ENCODE measurements at regions not wholly inside any gene's neighbourhood (a gene's known extent, or its start where the extent isn't known, plus 50 kb on each side); places are given as distances from the start of the nearest gene placed in this dataset.

DNA sequence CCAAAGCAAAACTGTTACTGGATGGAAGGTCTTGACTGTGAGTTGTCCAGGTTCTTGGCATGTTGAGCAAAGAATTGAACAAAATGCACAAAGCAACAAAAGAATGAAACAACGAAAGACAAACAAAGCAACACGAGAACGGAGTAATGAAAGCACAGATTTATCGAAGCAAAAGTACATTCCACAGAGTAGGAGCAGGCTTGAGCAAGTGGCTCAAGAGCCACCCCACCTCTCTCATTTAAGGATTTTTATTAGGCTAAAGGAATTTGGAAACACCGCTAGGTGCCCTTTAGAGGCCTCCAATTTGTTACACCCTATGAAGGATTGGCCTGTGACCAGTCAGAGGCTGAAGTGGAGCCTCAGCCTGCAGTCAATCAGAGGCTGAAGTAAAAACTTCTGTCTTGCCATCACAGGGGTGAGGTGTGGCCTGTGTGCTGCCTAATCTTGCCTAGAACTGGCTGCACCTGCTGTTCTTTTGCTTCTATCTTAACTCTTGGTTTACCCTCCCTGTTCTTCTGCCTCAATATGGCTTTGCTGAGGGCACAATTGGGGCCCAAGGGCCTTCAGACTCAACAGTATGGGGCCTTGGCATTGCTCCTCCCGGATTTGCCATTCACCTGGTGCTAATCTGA, 59.4 kb upstream of the FTH1 start:
- DNase-seq: no peak

DNA sequence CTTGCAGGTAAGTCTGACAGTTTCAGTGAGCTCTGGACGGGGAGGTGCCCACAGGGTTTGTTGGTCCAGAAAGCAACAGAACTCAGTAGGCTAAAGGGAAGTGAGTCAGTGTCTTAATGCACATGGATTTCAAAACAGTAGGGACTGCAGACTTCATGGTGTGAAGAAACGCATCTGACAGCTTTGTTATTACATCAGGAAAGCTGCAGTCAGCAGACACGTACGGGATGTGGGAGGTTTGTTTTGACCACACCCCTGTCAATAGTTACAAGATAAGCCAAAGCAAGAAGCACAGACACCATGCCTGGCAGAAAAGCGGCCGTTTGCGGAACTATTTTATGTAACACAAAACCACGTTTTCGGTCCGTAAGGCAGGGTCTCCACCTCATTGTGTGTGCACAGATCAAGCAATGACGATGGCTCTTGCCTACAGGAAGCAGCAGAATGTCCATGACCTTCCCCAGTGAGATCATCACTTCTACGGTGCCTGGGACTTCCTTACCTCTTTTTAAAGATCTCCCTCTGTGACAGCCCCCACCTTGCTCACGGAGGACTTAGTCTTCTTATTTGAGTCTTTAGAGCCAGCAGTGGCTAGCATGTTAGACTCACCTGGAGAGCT, 58.2 kb upstream of the FTH1 start:
- peak; percentile 96 for DNase-seq

DNA sequence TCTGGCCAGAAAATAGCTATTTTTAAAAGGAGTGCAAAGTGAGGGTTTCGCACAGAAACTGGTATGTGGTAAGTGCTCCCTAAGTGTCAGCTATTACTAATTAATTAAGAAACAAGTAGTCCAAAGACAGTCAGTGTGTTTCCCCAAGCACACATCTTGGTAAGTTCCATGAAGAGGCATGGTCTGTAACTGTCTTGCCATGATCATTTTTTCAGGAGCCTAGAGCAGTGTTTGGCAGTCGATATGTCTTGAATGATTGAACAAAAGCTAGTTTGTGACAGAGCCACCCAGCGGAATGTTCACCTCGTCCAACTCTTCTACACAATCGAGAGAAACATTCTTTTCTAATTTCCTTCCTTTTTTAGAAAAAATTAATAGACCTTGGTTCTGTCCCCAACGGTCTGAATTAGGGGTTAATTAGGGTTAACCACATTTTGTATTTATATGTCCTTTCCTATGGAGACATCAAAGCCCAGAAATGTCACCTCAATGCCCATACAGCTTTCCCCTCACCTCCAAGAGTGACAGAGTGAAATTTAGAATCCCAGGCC, 57.6 kb upstream of the FTH1 start:
- no peak for DNase-seq

DNA sequence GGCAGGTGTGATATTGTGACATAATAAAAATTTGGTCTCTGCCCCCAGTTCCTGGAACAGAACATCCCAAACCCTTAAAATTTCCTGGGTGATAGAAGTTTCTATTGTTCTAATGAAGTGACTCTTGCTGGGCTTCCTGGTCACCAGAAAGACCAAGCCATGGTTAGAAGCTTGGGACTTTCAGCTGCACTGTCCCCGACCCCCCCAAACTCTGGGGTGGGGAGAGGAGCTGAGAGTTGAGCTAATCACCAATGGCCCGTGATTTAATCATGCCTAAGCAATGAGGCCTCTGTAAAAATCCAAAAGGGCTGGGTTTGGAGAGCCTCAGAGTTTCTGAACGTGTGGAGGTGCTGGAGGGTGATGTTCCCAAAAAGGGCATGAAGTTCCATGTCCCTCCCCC, 54.8 kb upstream of the FTH1 start:
- DNase-seq: no peak

DNA sequence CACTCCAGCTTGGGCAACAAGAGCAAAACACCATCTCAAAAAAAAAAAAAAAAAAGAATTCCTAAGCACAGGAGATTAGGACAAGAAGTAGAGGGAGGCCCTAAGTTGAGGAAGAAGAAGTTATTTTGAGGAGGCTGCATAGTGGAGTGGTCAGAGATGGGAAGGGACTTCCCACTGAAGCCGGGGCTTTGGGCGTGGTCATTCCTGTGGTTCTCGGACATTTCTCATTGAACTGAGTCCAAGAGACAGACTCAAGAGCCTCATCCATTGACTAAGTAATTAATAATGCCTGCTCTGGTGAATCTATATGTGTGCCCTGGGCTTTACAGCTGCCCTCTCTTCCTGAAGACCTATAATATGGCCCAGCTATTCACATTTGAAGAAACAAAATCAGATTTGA, 53.2 kb upstream of the FTH1 start:
- DNase-seq: peak; percentile 54

DNA sequence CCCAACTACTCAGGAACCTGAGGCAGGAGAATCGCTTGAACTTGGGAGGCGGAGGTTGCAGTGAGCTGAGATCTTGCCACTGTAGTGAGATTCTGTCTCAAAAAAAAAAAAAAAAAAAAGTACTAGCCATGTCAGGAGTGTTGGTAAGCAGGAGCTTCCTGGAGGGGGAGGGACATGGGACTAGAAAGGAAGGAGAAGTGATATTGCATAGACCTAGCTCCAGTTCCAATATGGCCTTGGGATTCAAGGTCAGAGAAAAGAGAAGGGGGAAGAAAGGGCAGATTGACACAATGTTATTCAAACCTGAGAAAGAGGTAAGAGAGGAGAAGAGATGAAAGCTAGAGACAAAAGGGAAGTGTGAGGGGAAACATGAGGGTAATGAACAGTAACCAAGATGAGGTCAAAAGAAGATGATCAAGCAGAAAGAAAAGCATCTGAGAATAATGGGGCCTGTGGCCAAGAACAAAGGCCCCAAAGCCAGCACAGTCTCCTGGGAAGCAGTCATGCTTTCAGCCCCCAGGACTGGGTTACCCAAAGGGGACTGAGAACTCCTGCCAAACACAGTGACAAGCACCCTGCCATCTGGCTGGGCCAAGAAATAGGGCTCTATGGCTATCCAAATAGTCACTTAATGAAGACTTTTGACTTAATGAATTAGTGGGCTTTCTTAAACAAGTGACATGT, 51.7 kb upstream of the FTH1 start:
- no peak for DNase-seq

DNA sequence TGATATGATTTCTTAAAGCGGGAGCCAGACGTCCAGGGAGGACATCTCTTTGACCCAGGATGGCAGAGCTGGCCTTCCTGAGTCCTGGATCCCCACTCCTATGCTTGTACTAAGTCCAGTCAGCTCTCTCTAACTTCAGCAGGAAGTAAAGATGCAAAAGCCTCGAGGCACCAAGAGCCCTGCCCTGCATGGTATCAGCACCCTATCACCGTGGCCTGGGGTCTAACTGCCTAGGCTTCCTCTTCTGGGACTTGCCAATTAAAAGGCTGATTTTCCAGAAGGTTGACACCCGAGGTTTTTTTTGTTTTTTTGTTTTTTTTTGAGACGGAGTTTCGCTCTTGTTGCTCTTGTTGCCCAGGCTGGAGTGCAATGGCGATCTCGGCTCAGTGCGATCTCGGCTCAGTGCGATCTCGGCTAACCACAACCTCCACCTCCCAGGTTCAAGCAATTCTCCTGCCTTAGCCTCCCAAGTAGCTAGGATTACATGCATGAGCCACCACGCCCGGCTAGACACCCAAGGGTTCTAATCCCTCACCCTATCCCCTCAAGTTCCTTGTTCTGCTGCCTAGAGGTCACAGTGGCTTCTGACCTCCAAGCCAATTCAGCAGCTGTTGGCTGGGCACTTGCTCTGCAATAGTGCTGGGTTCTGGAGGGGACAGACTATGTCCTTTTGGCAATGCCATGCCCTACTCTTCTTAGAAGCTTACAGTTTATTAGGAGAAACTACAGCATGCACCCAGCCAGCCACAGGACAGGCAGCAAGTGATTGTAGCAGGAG, 50.6 kb upstream of the FTH1 start:
- no peak for DNase-seq

Data from CD4-positive, alpha-beta T cell treated with Interleukin-15 for 1 hour (primary cell).